GM18498 (cell line): ENCODE measurements at regions not wholly inside any gene's neighbourhood (a gene's known extent, or its start where the extent isn't known, plus 50 kb on each side); places are given as distances from the start of the nearest gene placed in this dataset.
"Not testable (repeated sequence)": the region's sequence is repeated elsewhere in the genome, so short reads cannot be mapped to it uniquely, and the experiment has no call there.

ENCODE experiments used
- ATAC-seq: cut with Tn5 transposase; IDR thresholded peaks from one replicate; pipeline ENCODE4 v1.9.1; 2021; ENCODE audit warnings: mild to moderate bottlenecking, moderate library complexity; ENCODE audit not compliant: unreplicated experiment

GRCh38 chr11:95412074-95412473 lies 181.1 kb upstream of the SESN3 start:
- ATAC-seq = no peak

- ATAC-seq = not testable (repeated sequence)
These were observed 179.7 kb upstream of the SESN3 start for GRCh38 chr11:95410707-95411106.

DNA sequence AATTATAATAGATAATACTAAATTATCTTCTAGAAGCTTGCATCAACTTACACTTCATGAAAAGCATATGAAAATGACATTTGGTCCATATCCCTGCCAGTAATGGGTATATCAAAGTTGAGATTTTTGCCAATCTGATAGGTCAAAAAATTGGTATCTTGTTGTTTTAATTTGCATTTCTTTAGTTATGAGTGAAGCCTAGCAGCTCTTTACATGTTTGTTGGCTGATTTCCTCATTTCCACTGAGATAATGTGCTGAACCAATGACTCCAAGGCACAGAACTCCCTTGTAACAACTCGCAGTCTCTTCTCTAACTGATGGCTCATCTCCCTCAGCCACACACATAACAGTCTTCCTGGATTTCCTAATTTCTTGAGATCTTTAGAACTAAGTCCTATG lies 175.3 kb upstream of the SESN3 start:
- ATAC-seq = no peak

DNA sequence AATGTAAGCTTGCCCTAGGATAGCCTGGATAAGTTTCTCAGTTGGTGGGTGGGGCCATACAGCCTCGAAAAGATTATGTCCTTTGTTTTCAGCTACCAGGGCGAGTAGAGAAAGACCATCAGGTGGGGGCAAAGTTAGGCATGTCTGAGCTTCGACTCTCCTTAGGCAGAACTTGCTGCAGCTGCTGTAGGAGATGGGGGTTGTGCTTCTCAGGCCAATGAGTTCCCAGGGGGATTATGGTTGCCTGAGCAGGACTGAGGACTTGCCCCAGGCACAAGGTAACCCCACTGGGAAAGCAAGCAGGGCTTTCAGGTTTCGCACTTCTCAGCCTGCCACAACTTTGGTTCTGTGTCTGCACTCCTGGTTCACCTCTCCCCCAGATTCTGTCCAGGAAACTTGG lies 173.4 kb upstream of the SESN3 start:
- no peak for ATAC-seq

- ATAC-seq = no peak
These were observed 167.6 kb upstream of the SESN3 start for GRCh38 chr11:95398437-95399112.

GRCh38 chr11:95392644-95393043 lies 161.6 kb upstream of the SESN3 start:
- ATAC-seq = no peak

DNA sequence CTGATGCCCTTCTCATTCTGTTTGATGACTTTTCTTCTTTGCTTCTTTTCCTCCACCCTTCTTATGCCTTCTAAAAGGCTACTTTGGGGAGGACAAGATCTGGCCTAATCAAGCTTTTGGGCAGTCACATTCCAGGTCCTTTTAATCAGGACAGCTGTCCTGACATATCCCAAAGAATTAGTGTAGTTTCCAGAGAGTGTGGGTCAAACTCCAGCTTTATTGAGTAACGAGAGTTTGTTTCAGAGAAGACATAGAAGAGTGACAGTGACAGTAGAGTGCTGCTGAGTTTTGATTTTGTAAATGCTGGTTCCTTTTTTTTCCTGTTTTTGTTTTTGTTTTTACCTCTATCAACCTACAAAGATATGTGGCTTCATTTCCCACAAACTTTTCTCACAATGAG lies 158.4 kb upstream of the SESN3 start:
- no peak for ATAC-seq

- no peak for ATAC-seq
These were observed 157.1 kb upstream of the SESN3 start for GRCh38 chr11:95388086-95388485.

DNA sequence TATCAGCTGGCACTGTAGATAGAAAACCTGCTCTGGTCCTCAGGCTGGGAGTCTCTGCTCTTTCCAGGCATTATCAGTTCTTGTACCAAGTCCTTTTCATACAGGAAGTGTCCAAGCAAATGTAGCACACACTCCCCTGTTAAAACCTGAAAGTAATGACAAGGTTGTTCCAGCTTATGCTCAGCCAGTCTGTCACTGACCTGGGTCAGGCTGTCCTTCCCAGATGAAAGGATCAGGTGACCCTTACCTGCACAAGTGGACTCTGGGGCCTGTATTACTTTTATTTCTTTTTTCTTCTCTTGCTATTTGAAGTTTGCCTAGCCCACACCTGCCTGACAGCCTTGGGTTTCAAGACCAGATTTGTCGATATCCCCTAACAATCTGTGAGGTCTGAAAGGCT lies 156.3 kb upstream of the SESN3 start:
- no peak for ATAC-seq

GRCh38 chr11:95385577-95385976 lies 154.6 kb upstream of the SESN3 start:
- ATAC-seq = no peak

DNA sequence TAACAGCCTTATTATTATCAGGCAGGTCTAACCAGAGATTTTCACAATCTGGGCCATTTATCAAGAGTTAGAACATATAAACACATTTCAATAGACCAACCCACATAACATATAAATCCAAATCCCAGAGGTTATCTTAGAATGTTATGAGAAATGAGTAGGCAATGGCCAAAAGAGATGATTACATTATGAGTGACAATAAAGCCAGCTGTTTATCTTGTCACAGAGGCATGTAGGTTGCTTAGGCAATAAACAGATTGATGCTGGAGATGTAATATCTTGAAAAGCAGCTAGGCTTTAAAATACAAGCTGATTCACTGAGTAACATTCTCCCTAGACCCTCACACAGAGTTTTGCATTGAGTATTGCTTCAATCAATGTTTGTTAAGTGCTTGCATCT lies 148.5 kb upstream of the SESN3 start:
- ATAC-seq = no peak

GRCh38 chr11:95378789-95379188 lies 147.8 kb upstream of the SESN3 start:
- ATAC-seq = no peak

GRCh38 chr11:95378111-95378510 lies 147.1 kb upstream of the SESN3 start:
- ATAC-seq = no peak

- ATAC-seq = no peak
These were observed 144.9 kb upstream of the SESN3 start for GRCh38 chr11:95375886-95376285.

GRCh38 chr11:95375451-95375850 lies 144.4 kb upstream of the SESN3 start:
- no peak for ATAC-seq

DNA sequence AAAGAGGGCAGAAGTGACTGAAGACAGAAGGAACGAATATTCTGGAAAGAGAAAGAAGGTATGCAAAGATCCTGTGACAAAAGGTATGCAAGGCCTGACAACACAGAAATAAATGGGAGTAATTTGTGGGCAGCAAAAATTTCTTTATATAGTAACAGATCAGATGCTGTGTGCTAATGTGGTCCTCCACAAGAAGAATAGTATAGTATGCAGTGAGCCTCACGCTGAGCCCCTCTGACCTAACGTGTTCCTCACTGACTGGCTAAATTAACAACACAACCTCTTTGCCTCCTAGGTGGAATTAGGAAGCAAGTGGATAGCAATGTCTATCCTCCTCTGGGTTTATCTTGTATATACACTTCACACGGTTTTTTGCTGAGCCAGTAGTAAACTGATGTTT lies 143.1 kb upstream of the SESN3 start:
- no peak for ATAC-seq

DNA sequence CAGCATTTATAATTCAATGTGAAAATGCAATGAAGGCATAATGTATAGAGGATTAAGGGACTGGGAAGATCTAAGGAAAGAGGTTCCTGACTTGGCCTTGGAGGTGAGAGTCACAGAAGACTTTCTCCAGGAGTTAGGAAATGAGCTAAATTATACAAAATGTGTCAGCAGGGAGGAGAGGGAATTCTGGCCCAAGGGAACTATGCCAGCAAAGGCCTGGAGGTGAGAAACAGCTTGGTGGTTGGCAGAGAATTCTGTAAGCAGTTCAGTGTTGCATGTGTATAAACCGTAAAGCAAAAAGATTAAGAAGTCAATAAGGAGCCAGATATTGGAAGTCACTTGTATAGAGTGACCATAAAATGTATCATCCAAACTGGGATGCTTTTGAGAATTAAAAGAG lies 142.2 kb upstream of the SESN3 start:
- ATAC-seq = no peak

DNA sequence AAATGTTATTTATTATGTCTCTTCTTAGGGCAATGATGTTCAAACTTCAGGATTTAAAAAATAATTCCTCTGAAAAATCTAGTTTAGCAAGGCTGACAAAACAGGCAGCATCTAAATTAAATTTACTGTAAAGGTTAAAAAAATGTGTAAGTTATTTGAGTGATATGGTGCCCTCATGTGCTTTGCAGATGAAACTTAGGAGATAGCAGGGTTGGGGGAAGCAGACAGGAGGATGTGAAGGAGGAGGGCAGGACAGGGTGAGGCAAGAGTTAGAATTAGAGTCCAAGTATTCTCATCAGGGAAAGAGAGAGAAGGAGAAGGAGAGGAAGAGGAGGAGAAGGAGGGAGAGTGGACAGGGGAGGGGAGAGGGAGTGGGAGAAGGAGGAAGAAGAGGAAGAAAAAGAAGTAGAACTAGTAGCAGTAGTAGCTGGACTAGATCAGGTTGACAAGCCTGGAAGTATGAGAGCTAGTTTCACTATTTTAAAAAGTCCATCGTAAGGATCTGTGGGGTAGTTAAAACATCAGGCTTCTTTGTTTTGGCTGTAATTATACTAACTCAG lies 141.2 kb upstream of the SESN3 start:
- ATAC-seq = no peak

- ATAC-seq = no peak
These were observed 140.2 kb upstream of the SESN3 start for GRCh38 chr11:95371153-95371552.

- no peak for ATAC-seq
These were observed 136.7 kb upstream of the SESN3 start for GRCh38 chr11:95367726-95368125.

- ATAC-seq = no peak
These were observed 134.3 kb upstream of the SESN3 start for GRCh38 chr11:95365348-95365747.

DNA sequence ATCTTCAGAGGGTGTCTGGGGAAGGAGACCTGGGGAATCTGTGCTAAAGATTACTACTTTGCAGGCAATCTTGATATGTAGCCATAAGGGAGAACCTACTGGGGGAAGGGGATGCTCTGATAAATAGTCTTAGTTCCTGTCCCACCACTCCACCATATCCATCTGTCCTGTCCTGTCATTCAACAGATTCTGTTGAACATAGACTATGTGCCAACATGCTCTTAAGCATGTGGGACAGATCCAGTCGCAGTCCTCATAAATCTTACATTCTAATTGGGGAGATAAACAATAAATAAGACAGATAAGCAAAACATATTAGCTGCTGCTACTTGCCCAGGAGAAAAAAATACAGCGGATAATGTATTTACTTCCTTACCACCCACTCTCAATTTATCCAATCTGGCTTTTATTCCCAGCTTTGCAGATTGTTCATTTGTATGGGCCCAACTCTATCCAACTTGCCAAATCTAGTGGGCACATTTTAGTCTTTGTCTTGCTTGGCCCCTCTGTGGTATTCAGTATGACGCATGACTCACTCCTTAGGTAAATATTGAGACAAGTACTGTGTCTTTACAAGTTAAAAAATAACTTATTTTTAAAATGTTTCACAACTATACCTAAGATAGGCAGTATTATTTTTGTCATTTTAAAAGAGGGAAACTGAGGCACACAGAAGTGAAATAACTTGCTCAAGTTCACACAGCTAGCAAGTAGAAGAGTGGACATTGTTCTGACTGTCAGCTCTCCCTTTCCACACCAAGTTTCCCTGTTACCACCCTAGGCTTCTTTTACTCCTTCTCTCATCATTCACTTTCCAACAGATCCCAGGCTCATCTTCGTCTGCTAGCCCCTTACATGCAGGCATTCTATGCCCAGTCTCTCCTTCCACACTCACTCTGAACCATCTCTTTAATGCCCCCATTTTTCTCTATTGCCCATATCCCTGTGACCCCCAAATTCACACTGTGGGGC lies 133.6 kb upstream of the SESN3 start:
- no peak for ATAC-seq
